ENCODE measurements at regions not wholly inside any gene's neighbourhood (a gene's known extent, or its start where the extent isn't known, plus 50 kb on each side); places are given as distances from the start of the nearest gene placed in this dataset.
"Not testable (repeated sequence)": the region's sequence is repeated elsewhere in the genome, so short reads cannot be mapped to it uniquely, and the experiment has no call there.

DNA sequence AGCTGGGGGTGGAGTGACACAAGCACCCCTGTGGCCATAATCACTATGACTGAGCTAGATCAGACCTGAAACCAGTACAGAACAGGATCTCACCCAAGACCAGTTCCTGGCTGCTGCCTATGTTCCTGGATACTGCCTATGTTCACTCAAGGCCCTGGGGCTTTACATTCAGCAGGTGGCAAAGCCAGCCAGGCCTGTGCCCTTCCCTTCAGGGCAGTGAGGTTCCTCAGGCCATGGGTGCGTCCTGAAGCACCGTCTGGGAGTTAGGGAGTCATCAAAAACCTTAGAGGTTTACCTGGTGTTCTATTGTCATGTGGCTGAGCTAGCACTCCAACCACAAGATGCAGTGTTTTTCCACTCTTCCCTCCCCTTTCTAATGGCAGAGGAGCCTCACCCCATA, 419.8 kb downstream of the TMEM232 start:
- Mint-ChIP-seq H3K27me3 (ENCODE audit: unreplicated experiment) (no peaks in the 10 kb centered on the region), H3K36me3 (ENCODE audit: insufficient read depth, unreplicated experiment) (no peaks in the 10 kb centered on the region), H3K9me3 (ENCODE audit: low read depth, unreplicated experiment) (peaks cover 21% of the 10 kb centered on the region), H3K27ac (ENCODE audit: unreplicated experiment) (no peak overlapping the region), H3K4me1 (ENCODE audit: low read depth, unreplicated experiment) (no peaks in the 10 kb centered on the region), H3K4me3 (ENCODE audit: low read depth, unreplicated experiment) (no peak overlapping the region)
- TF ChIP-seq, protein P1, sequence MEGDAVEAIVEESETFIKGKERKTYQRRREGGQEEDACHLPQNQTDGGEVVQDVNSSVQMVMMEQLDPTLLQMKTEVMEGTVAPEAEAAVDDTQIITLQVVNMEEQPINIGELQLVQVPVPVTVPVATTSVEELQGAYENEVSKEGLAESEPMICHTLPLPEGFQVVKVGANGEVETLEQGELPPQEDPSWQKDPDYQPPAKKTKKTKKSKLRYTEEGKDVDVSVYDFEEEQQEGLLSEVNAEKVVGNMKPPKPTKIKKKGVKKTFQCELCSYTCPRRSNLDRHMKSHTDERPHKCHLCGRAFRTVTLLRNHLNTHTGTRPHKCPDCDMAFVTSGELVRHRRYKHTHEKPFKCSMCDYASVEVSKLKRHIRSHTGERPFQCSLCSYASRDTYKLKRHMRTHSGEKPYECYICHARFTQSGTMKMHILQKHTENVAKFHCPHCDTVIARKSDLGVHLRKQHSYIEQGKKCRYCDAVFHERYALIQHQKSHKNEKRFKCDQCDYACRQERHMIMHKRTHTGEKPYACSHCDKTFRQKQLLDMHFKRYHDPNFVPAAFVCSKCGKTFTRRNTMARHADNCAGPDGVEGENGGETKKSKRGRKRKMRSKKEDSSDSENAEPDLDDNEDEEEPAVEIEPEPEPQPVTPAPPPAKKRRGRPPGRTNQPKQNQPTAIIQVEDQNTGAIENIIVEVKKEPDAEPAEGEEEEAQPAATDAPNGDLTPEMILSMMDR (IDR thresholded peaks at IDR 0.05; ENCODE audit: unreplicated experiment), result no peak
- BruUV-seq (replicated peaks), result no TSS peak
- DNase-seq, result no peak
- CTCF ChIA-PET, result no interaction called here
- intact Hi-C loops (cut with micrococcal nuclease; ENCODE audit: unreplicated experiment), result no loop called here

DNA sequence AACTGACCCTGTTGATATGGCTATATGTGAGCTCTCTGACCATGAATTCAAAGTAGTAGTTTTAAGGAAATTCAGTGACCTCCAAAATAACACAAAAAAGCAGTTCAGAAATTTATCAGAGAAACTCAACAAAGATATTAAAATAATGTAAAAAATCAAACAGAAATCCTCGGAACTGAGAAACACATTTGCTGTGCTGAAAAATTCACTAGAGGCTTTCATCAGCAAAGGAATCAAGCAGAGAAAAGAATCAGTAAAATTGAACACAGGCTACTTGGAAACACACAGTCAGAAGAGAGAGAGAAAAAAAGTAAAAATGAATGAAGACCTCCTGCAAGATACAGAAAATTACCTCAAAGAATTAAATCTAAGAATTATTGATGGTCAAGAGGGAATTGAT, 417.2 kb downstream of the TMEM232 start:
- TF ChIP-seq, protein P1 (IDR thresholded peaks at IDR 0.05; ENCODE audit: unreplicated experiment), result no peak
- intact Hi-C loops (cut with micrococcal nuclease; ENCODE audit: unreplicated experiment), result no loop called here
- H3K4me3 Mint-ChIP-seq (ENCODE audit: low read depth, unreplicated experiment), result no peak overlapping the region

DNA sequence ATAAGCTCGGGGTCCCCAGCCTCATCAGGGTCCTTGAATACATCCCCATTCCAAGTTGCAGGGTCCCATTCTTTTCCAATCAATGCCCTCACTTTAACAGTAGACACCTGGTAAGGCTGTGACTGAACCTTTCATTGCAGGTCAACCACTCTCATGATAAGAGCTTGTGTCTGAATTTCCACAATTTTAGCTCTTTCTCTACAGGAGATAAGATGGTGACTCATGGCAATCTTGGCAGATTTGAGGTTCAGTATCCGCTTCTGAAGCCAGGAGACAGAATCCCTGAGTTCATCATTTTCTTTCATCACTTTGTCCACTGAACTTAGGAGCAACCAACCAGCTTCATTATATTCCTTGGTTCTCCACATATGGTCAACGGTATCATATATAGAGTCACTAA, 409.9 kb downstream of the TMEM232 start:
- H3K27ac Mint-ChIP-seq (ENCODE audit: unreplicated experiment); BruUV-seq (replicated peaks); H3K36me3 Mint-ChIP-seq (ENCODE audit: insufficient read depth, unreplicated experiment); H3K4me1 Mint-ChIP-seq (ENCODE audit: low read depth, unreplicated experiment); H3K4me3 Mint-ChIP-seq (ENCODE audit: low read depth, unreplicated experiment); DNase-seq; H3K9me3 Mint-ChIP-seq (ENCODE audit: low read depth, unreplicated experiment); intact Hi-C loops (cut with micrococcal nuclease; ENCODE audit: unreplicated experiment); H3K27me3 Mint-ChIP-seq (ENCODE audit: unreplicated experiment); CTCF ChIA-PET: not testable (repeated sequence)

More for the DNA sequence above, 417.2 kb downstream of the TMEM232 start:
- CTCF ChIA-PET, result no interaction called here
- H3K4me1 Mint-ChIP-seq (ENCODE audit: low read depth, unreplicated experiment), result no peaks in the 10 kb centered on the region
- no peak overlapping the region for H3K27ac Mint-ChIP-seq (ENCODE audit: unreplicated experiment)
- peaks cover 22% of the 10 kb centered on the region for H3K9me3 Mint-ChIP-seq (ENCODE audit: low read depth, unreplicated experiment)
- DNase-seq, result no peak
- no peaks in the 10 kb centered on the region for H3K36me3 Mint-ChIP-seq (ENCODE audit: insufficient read depth, unreplicated experiment)
- no TSS peak for BruUV-seq (replicated peaks)
- no peaks in the 10 kb centered on the region for H3K27me3 Mint-ChIP-seq (ENCODE audit: unreplicated experiment)

DNA sequence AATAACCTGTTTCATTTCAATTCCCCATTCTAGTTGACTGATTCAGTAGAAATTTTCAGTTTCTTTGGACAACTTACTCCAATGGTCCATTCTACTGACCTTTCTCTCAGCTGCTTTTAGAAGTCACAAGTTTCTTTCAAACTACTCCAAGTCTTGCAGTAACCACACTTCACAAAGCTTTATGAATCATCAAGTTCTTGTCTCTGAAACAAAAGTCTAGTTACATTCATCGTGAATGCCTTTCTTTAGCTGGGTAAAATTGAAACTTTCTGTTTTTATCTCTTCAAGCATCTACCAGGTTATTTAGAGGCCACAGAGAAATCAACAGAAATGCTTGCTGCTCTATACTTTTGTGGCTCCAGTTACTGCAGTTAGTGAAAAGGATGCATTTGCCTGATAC, 405.4 kb downstream of the TMEM232 start:
- H3K27me3 Mint-ChIP-seq (ENCODE audit: unreplicated experiment), result no peaks in the 10 kb centered on the region
- no peaks in the 10 kb centered on the region for H3K4me1 Mint-ChIP-seq (ENCODE audit: low read depth, unreplicated experiment)
- CTCF ChIA-PET, result no interaction called here
- no peak overlapping the region for H3K27ac Mint-ChIP-seq (ENCODE audit: unreplicated experiment)
- no peak overlapping the region for H3K4me3 Mint-ChIP-seq (ENCODE audit: low read depth, unreplicated experiment)
- intact Hi-C loops (cut with micrococcal nuclease; ENCODE audit: unreplicated experiment), result no loop called here
- no peaks in the 10 kb centered on the region for H3K36me3 Mint-ChIP-seq (ENCODE audit: insufficient read depth, unreplicated experiment)
- DNase-seq, result no peak
- TF ChIP-seq, protein P1 (IDR thresholded peaks at IDR 0.05; ENCODE audit: unreplicated experiment), result no peak
- no TSS peak for BruUV-seq (replicated peaks)
- no peaks in the 10 kb centered on the region for H3K9me3 Mint-ChIP-seq (ENCODE audit: low read depth, unreplicated experiment)

DNA sequence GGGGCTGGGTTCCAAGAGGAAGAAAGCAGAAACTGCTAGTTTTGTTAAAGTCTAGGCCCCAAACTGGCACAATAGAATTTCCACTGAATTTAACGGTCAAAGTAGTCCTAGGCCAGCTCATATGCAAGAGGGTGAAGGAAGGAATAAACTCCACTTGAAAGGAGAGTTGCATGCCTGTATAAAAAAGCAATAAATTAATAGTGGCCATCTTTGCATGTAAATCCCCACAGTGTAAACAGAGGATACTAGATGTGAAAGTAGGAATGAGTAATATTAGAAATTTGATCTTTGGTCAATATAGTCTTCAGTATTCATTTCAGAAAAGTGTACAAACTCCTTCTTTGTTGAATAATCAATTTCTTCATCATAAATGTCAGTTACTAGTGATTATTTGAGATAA, 403.1 kb downstream of the TMEM232 start:
- no peaks in the 10 kb centered on the region for H3K27me3 Mint-ChIP-seq (ENCODE audit: unreplicated experiment)
- TF ChIP-seq, protein P1 (IDR thresholded peaks at IDR 0.05; ENCODE audit: unreplicated experiment), result no peak

More for the DNA sequence above, 403.1 kb downstream of the TMEM232 start:
- Mint-ChIP-seq H3K4me3 (ENCODE audit: low read depth, unreplicated experiment) (no peak overlapping the region), H3K36me3 (ENCODE audit: insufficient read depth, unreplicated experiment) (no peaks in the 10 kb centered on the region), H3K9me3 (ENCODE audit: low read depth, unreplicated experiment) (peaks cover 2% of the 10 kb centered on the region), H3K4me1 (ENCODE audit: low read depth, unreplicated experiment) (no peaks in the 10 kb centered on the region), H3K27ac (ENCODE audit: unreplicated experiment) (no peak overlapping the region)
- no TSS peak for BruUV-seq (replicated peaks)
- no peak for DNase-seq
- CTCF ChIA-PET, result no interaction called here
- intact Hi-C loops (cut with micrococcal nuclease; ENCODE audit: unreplicated experiment), result no loop called here

Measured in Calu3 (cell line).